ENCODE measurements at regions not wholly inside any gene's neighbourhood (a gene's known extent, or its start where the extent isn't known, plus 50 kb on each side); places are given as distances from the start of the nearest gene placed in this dataset.

DNA sequence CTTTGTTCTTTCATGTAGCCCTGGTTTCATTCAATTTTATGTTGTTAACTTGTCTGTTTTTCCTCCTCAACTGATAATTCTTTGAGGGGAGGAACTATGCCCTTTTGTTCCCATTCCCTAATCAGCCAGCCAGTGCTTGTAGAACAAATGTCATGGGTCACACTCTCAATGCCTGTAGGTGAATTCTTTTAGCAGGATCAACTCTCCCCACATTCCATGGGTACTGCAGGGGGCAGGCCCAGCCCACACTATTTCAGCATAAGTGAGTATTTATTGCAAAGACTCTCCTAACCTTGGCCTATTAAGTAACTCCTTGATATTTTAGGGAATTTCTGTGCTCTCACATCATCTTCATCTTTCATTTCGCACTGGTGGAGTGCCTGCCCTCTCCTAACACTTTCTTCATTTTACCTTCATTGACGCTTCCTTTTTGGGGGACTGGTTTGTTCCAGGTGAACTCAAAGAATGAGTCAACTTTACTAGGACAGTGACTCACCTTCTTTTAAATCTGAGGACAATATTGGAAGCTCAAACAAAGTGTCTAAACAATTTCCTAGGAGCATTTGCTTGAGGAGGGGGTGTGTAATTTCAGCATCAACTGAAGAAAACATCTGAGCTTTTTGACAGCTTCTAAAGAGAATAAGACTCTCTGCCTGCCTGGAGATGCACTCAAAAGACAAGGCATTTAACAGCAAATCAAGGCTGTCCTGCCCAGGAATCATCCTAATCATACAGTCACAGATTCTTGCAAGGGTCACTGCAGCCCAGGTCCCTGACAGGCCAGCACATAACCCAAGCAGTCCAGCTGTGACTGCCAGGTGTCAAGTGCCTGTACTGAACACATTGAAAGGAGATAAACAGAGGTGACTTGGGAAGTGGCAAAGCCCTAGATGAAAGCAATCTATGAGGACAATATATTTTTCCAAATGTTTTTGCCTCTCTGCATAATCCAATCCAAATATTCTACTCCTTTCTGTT, 208.8 kb upstream of the ADRA1D start:
- no peak for TF ChIP-seq EGR1 (IDR thresholded peaks at IDR 0.05; ENCODE audit: low read depth)
- TF ChIP-seq SP1 (IDR thresholded peaks at IDR 0.05; ENCODE audit: low read depth), result 0 out of 2 replicates have a peak, but pooled peaks have one; percentile 35
- TF ChIP-seq, protein P1, sequence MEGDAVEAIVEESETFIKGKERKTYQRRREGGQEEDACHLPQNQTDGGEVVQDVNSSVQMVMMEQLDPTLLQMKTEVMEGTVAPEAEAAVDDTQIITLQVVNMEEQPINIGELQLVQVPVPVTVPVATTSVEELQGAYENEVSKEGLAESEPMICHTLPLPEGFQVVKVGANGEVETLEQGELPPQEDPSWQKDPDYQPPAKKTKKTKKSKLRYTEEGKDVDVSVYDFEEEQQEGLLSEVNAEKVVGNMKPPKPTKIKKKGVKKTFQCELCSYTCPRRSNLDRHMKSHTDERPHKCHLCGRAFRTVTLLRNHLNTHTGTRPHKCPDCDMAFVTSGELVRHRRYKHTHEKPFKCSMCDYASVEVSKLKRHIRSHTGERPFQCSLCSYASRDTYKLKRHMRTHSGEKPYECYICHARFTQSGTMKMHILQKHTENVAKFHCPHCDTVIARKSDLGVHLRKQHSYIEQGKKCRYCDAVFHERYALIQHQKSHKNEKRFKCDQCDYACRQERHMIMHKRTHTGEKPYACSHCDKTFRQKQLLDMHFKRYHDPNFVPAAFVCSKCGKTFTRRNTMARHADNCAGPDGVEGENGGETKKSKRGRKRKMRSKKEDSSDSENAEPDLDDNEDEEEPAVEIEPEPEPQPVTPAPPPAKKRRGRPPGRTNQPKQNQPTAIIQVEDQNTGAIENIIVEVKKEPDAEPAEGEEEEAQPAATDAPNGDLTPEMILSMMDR (IDR thresholded peaks at IDR 0.05 in 2 of 3, conservative IDR thresholded peaks at IDR 0.05 in 1 of 3; ENCODE audit: borderline replicate concordance in 1 of 3, insufficient read depth in 1 of 3, low read depth in 2 of 3, low read length in 2 of 3), result no peak
- TF ChIP-seq POLR2A (IDR thresholded peaks at IDR 0.05; ENCODE audit: borderline replicate concordance, extremely low read depth, insufficient read depth, insufficient read length), result no peak
- no peak for TF ChIP-seq EZH2 (IDR thresholded peaks at IDR 0.05)
